CD4-positive, alpha-beta T cell treated with Interleukin-17A for 4 hours (primary cell): ENCODE measurements at regions not wholly inside any gene's neighbourhood (a gene's known extent, or its start where the extent isn't known, plus 50 kb on each side); places are given as distances from the start of the nearest gene placed in this dataset.

ENCODE experiments used
- DNase-seq: peaks from one replicate; pipeline ENCODE4 v3.0.0-alpha.2; 2020; ENCODE audit warnings: mixed read lengths

DNA sequence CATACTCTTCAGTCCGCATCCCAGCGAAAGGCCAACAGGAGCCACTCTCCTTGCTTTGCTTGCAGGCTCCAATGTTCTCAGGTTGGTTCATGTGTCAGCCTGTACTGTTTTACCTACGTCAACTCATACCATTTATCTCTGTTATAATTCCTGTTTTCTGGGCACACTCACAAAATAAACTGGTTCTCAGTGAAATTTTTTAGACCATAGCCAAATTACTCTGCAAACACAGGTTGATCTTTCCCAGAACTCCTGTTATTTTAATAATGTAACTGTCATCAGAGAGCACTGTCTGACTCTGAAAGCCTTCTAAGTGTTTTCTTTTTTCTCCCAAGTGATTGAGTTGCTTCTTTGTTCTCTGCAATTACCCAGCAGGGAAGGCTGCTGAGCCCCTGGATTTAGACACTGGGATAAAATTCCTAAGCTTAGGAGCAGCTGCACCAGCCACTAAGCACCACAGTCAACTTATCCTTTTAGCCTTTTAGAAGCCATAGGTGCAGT is 111.6 kb upstream of the PIEZO2 start:
- no peak for DNase-seq

DNA sequence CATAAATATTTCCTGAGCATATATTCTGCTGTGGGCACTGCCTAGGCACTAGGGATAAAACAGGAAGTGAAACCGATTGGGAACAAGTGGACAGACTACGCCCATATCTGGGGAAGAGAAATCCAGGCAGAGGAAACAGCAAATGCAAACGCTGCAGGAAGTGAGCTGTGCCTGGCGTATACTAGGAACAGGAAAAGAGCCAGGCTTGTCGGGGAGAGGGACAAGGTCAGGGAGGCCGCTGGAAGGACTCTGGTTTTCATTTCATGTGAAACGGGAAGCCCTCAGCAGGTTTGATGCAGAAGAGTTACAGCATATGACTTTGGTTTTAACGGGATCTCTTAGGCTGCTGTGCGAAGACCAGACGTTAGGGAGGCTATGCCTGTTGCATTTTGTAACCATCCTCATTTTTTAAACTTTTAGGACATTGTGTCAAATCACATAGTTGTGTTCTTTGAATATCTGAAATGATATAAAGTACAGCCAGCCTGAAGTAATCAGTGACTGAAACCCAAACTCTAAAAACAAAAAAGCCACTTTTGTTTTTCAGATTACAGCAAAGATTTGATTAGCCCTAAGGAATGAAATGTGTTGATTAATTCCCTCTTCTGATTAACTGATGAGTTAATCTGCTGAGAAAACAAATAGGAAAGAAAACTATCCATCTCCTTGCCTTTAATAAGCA is 110.2 kb upstream of the PIEZO2 start:
- DNase-seq = no peak

DNA sequence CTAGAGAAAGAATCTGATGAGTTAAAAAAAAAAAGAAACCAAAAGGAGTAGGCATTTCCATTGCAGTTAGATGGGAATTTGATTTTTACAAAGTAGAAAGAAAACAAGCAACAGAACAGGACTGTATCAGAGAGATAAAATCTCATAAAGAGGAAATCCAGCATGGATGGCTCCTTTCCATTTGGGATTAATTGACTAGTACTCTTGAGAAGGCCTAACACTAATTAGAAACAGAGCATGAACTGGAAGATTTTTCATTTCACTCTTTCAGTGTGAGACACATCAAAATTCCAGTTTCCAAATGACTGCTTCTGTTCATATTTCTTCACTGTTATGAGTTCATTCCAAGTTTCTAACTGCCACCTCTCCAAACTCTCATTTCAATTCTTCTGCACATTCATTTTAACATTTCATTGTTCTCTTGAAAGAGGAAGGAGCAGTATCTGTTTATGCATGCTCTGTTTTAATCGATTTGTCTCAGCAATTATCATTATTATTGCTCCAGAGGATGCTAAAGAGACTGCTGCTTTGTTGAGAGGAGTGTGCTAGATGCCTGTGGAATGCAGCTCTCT is 108.8 kb upstream of the PIEZO2 start:
- no peak for DNase-seq

DNA sequence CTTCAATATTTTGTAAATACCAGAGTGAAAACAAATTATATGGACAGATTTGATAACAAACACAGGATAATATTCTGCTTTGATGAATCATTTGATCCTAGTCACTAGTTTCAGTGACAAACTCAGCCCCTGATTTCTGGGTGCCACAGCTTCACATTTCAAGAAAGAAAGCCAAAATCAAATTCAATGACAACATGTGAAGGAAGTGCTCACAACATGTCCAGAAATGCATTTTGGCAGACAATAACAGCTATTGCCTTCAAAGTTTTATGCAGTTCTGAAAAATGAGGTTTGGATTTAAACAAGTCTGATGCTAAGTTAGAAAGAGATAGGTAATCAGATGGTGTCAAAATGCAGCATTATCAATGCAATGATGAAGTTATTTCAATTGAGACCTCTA is 106.9 kb upstream of the PIEZO2 start:
- DNase-seq = no peak

DNA sequence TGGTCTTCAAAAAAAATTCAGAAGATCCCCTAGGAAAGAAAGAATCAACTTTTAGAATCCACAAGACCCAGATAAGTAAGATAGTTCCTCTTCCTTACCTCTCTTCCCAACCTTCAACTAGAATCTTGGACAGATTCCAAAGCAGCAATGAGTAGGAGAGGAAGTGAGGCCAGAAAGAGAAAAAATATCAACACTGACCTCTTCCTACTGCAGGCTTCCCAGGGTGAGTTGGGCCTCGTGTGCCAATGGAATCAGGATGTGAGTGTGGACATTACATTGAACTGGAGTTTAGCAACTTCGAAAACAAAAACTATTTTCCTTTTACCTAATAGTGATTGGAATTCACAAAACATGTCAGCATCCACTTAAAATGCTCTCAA is 102.5 kb upstream of the PIEZO2 start:
- DNase-seq = no peak

DNA sequence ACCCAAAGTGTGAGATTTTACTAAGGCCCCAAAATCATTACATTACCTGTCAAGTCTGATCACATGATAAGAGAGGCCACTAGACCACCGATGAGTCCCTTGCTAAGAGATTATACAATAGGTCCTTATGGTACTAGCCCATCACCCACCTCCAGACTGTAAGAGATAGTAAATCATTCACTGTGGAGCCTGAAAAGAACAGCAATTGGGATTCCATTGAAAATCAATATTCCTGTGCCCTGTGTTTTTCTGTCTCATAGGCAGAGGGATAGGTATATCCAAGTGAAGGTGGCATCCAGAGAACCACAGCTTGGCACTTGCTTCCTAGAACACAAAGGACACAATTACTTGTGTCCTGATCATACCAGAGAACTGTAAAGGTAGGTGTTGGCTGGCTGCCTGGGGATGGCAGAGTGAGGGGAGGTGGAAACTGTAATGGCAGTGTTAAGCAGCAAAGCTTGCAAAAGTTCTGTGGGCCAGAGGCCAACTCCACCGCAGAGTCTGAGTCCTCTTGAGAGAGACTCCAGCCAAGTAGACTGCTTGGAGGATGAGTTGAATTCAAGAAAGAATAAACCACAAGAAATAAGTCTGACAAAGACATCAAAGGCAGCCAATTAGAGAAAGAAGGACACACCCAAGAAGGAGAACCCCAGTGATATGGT is 102.0 kb upstream of the PIEZO2 start:
- no peak for DNase-seq

DNA sequence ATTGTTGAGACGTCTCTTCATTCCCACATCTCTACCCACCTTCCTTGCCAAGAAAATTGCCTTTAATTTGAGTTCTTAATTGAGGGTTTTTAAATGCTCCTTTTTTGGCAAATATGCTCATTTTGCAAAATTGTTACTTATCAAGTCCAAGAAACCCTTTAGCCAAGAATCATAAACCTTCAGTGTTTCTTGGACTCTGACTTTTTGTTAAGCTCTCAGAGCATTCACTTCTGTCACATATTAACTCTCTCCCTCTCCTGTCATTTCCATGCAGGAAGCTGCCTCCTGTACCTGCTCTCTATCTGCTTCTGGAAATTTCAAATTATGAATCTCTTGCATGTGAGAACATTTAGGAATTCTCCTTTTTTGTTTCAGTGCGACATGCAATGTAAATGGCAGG is 100.0 kb upstream of the PIEZO2 start:
- DNase-seq = no peak

DNA sequence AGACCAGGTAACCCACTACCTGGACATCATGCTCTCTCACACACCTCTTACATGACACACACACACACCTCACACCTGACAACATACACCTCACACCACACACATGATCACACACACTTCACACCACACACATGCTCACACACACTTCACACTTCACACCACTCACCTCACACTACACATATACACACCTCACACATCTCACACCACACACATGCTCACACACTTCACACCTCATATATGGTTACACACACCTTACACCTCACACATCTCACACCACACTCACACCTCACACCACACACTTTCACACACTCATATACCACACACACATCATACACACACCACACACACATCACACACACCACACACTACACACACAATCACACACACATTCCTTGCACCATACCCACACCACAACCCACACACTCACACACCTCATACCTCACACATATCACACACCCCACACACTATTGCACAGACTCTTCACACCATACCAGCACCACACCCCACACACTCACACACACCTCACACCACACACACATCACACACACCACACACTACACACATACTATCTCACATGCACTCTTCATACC is 98.1 kb upstream of the PIEZO2 start:
- DNase-seq = no peak

DNA sequence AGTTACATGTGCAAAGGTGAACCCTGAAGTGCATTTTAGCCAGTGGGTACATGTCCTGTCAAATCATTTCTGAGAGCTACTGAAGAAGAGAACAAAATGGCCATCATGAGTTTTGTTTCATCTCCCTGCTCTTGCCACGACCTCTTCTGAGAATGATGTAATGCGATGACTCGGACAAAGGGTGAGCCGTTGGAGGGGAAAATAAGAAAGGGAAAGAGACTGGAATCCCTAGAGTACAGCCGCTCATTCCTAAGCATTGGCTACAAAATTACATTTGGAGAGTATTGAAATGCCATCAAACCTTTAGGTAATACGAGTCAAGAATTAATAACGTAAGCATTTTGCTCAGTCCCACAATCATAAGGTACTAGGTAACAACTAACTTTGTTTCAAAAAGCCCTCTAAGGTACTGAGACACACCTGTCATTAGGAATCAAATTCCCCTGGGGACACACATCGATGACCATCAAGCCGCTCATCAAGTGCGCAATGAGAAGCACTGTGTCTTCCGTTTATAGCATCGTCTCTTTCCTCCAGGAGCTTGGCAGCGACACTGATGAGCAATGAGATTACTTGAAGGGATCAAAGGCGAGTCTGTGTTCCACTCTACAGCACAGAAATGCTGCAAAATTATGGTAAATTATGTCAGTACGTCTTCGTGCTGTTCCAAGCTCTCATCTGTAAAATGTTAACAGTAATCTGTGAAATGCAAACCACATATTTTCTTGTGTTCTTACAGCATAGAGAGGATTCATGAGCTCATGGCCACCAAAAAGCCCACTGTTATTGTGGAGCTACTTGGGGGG is 97.3 kb upstream of the PIEZO2 start:
- no peak for DNase-seq

DNA sequence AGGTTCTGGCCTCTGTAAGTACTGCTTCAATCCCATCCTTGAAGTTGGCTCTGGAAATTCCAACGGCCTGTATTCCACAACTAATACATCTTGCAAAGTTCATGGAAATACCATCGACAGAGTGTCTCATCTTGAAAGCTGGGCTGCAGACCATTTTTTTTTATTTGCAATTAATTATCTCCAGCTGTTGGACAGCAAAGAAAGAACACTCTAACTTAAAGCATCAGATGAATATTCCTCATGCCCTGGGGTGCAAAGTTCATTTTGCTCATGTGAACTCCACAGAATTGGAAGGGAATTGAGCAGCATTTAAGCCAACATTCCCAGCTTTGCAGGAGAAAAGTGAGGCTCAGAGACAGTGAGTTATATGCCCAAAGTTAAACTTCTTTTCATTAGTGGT is 96.5 kb upstream of the PIEZO2 start:
- no peak for DNase-seq

DNA sequence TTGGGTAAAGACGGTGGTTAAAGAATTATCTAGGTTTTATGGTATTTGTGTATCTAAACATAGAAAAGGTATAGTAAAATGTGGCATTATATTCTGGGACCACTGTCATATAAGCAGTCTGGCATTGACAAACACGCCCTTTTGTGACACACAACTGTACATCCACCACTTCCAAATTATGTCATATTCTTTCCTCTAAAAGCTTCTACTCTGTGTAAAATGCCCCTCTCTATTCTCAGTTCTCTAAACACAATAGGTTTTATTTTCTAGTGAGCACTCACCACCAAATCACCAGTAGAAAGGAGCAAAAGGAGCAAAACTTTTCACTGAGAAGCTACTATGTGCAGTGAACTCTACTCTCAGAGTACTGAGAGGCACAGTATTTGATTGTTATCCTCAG is 88.1 kb upstream of the PIEZO2 start:
- DNase-seq = no peak

DNA sequence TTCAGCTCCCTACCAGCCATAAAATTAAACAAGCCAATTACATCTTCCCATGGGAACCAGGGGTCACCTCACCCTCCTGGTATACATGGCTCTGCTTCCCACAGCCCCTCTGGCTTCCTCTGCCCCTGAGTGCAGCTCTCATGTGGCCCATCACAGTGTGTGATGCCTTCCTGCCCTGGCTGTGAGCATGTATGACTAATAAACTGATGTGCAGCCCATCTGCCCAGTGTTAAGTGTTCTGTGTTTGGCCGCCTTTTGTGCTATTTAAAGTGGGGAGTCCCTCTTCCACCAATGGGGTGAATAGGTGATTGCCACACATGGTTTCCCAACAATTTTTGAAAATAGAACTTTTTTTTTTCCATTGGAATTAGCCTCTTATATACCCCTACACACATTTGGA is 87.7 kb upstream of the PIEZO2 start:
- no peak for DNase-seq

DNA sequence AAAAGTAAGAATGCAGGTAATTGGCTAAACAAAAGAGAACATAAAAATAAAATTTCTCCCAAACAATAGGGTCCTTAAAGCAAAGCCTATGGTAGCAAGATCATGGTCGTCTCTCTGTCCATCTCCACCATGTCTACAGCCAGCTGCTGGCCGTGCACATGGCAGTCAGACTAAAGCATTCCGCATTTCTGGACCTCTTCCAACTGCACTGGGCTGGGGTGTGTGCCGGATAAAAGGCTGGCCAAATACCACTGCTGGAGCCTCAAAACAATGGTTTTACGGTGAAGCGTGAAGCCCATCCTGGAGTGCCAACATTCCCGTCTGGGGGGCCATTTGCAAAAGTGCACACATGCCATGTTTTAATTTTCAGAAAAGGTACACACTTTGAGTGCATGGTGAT is 74.8 kb upstream of the PIEZO2 start:
- DNase-seq = no peak

DNA sequence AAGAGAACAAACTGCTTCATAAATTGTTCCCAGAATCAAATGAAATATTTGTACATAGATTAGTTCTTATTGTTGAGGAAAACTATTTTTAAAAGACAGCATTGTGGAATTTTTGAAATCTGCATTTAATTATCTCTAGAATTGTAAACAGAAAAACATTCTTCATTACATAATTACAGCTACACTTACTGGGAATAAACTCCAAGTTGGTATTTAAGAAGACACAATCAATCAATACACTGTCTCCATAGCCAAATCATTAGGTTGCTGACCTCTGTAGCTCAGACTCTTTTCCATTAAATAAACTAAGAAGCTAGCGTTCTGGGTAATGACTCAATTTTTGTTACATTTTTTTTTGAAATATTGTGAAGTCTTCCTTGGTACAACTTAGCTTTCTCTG is 70.2 kb upstream of the PIEZO2 start:
- no peak for DNase-seq

DNA sequence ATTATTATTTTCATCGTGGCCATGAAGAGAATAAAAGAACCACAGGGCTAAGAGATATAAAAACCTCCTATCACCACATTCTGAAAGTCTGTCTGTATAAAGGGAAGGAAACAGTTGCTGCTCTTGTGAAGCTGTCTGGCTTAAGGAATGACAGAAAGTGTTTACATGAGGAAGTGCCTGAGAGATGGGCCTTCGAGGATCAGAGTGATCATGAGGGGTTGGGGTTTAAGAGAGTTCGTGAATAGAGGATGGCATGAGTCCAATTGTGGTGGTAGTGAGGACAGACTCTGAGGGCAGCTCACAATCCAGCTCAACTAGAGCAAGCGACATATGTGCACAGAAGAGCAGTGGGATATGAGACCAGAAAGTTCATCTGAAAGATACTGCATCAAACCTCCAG is 65.8 kb upstream of the PIEZO2 start:
- no peak for DNase-seq

DNA sequence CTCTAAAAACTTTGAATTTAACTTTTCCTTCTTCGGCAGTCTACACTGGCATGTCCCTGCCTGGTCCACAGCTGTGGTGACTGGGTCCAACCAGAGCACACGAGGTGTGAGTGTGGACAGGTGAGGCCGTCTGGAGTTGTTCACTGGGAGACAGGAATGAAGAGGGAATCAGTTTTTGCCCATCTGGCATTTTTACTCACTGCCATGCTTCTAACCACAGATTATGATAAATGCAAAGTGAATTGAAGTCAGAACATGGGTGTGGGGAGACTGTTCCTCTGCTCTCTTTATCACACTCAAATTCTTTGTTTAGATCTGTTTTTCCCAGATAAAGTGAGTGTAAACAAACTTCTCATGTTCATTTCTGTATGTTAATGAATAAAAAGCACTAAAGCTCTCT is 54.7 kb upstream of the PIEZO2 start:
- no peak for DNase-seq

DNA sequence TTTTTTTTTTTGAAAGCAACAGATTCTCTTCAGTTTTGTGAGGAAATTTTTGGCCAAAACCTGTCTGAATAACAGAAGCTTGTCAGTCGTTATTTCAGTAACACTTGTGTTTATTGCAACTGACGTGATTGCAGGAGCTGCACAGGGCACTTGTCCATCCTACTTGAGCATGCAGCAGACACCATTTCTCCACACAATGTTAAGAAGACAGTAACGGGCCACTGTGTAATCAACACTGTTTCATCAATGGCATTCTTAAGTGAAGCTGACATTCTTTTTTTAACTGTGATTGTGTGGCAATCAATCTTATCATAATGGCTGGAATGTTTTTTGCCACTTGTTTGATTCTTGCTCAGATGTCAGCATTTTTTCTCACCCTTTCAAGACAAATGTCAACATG is 50.1 kb upstream of the PIEZO2 start:
- no peak for DNase-seq
